ENCODE measurements at regions not wholly inside any gene's neighbourhood (a gene's known extent, or its start where the extent isn't known, plus 50 kb on each side); places are given as distances from the start of the nearest gene placed in this dataset.

GRCh38 chr5:167290478-167290877 is 1001.0 kb upstream of the WWC1 start:
- TF ChIP-seq PBX3 (IDR thresholded peaks at IDR 0.05; ENCODE audit: insufficient replicate concordance, low read depth, low read length) (no peak), RCOR1 (conservative IDR thresholded peaks at IDR 0.05; ENCODE audit: low read depth, low read length) (no peak), CTCF (IDR thresholded peaks at IDR 0.05 in 2 of 3, conservative IDR thresholded peaks at IDR 0.05 in 1 of 3; ENCODE audit: control insufficient read depth in 2 of 3, extremely low read depth in 1 of 3, insufficient read depth in 1 of 3, low read depth in 3 of 3, low read length in 3 of 3) (no peak)

Measured in GM12878 (cell line).